DMS53 treated with DMSO at 0.1 percent for 48 hours (cell line): ENCODE measurements at regions not wholly inside any gene's neighbourhood (a gene's known extent, or its start where the extent isn't known, plus 50 kb on each side); places are given as distances from the start of the nearest gene placed in this dataset.
"Not testable (repeated sequence)": the region's sequence is repeated elsewhere in the genome, so short reads cannot be mapped to it uniquely, and the experiment has no call there.

Experiments used
- DNase-seq: peaks from one replicate; lab custom pipeline; 2025; ENCODE audit not compliant: unreplicated experiment; lab: John Stamatoyannopoulos, UW

- DNase-seq: no peak
Observed at GRCh38 chr10:28188526-28188925, 114.3 kb downstream of the MPP7 start.

DNA sequence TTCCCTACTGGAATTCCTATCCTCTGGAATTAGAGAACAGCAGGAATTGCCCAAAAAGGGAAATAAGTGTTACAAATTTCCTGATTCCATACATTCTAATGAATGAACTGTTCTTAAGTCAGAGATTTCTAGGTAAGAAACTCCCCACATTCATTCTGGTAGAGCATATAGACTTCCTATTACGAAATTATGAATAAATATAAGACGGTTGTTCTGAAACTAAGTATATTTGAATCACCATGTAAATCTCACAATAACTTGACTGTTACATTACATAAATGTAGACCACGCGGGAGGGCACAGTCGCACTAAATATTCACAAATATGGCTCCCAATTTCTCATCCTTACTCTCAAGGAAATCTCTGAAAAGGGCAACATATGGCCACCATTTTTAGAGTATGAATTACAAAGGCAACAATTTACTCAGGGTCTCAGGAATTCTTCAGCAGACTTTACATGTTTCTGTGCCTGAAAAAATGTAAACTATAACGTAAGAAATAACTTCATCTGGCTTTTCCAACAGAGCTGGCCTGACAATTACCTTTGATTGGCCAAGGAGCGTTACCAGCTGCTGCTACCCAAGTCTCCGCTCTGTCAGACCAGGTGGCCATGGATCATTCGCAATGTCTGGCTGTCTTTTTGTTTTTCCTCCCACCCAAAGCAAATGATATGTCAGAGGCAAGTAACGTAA, 115.8 kb downstream of the MPP7 start:
- no peak for DNase-seq

DNA sequence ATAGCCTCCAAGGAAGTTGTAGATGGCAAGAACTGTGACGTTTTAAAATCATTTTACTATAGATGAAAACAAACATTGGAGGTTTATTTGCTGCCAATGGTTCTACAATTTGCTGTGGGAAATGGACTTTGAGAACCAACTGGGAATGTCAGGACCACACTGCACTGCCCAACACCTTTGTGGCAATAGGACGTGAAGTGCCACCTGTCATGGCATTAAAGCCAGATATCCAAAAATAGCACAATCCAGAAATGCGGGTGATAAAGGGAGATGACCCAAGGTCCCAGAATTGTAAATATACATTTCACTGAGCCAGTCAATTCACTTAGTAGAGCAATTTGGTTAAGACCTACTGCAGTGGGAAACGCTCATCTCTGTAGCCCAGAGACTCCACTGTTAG, 116.4 kb downstream of the MPP7 start:
- DNase-seq: no peak

GRCh38 chr10:28184810-28185209, 118.1 kb downstream of the MPP7 start:
- no peak for DNase-seq

- no peak for DNase-seq
Observed at GRCh38 chr10:28181478-28182096, 121.3 kb downstream of the MPP7 start.

DNA sequence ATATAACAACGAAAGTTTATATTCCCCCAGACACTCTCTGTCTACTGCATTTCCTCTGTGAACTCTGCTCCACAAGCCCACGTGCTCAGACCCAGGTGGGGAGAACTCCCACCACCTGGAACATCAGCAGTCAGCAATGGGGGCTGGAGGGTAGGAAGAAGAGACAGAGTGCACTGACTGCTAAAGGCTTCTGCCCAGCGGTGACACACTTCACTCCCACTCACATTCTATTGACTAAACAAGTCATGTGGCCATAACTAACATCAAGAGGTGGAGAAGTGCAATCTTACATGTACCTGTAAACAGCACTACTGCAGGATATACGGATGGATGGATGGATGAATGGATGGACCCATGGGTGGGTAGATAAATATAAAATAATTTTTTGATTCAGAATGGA, 122.2 kb downstream of the MPP7 start:
- peak; percentile 82 for DNase-seq

- DNase-seq: no peak
Observed at GRCh38 chr10:28179743-28180099, 123.1 kb downstream of the MPP7 start.

DNA sequence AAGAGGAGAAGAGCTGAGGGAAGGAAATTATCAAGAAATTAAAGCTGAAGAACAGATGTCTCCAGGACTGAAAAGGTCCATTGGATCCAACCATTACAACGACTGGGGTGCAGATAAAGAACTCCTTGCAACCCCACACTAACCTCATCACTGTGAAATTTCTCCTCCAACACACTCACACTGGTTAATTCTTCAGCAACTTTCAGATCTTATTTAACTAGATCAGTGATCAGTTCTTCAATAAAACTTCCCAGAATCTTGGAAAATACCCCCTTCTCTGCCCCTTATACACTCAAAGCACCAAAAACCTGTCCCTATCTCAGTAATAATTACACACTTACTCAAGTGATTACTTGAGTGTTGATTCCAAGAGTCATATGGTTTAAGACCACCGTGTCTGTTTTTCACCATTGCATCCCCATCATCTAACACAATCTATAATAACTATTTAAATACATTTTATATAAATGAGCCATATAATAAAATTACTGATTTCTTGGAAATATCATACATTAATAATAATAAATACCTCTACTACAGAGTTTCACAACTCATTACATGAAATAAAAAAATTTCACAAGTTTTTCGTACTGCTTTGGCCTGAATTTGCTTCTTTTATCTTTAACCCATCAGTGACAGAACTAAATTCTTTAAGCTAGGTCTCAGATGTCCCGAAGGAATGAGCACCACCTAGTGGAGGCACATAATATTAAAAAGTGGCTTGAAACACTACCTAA, 123.7 kb downstream of the MPP7 start:
- peak; percentile 49 for DNase-seq

DNA sequence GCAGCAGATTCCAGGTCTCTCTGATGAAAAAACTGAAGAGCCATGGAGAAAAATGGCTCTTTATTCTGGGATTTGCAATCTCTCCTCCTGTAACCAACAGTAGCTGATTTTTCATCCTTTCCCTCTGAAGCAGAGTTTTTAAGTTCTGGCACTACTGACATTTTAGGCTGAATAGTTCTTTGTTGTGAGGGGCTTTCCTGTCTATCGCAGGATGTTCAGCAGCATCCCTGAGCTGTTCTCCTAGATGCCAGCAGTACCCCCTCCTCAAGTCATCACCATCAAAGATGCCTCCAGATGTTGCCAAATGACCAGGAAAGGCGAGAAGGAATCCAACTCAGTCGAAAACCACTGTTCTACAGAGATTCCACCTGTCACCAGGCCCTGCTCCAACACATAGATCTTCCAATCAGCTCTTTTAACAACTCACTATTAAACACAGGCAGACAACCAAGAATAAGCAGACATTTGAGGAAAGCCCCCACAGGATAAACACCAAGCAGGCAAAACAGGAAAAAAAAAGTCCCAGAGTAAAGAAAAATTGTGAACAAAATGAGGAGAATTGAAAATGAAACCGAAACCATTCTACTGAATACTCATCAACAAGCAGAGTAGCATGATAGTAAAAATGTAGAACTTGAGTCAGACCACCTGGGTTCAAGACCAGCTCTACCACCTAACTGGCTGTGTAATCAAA, 124.8 kb downstream of the MPP7 start:
- no peak for DNase-seq

DNA sequence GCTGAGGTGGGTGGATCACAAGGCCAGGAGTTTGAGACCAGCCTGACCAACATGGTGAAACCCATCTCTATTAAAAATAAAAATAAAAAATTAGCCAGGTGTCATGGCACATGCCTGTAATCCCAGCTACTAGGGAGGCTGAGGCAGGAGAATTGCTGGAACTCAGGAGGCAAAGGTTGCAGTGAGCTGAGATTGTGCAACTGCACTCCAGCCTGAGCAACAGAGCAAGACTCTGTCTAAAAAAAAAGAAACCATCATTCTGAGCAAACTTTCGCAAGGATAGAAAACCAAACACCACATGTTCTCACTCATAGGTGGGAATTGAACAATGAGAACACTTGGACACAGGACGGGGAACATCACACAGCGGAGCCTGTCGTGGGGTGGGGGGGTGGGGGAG, 126.4 kb downstream of the MPP7 start:
- not testable (repeated sequence) for DNase-seq

DNA sequence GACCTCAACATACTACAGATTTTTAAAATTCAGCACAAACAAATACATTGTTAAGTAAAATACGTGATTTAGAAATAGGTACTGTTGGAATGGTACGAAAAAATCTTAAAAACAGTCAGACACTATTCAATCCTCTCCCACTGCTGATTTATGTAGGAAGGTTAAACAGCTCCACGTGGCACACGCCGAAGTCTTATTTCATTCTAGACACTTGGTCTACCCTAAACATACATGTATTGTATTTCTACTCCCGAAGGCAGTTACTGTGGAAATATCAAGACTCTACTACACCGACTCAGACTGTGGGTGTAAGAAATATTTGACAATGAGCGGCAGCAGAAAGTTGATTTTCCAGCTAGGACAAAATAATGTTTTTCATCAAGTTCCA, 130.6 kb downstream of the MPP7 start:
- DNase-seq: no peak

- no peak for DNase-seq
Observed at GRCh38 chr10:28171468-28172222, 131.2 kb downstream of the MPP7 start.

DNA sequence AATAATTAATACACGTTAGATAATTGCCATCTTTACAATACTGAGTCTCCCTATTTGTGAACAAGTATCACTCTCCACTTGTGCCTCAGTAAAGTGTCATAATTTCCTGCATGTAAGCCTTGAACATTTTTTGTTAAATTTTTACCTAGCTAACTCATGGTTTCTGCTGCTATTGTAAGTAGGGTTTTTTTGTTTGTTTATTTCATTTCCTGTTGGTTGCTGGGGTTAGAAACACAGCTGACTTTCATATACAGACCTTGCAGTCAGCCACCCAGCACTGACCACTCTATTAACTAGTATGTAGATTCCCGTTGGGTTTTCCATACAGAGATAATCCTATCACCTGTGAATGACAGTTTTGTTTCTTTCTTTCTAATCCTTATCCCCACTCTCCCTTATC, 133.3 kb downstream of the MPP7 start:
- DNase-seq: no peak

- no peak for DNase-seq
Observed at GRCh38 chr10:28160866-28161405, 141.9 kb downstream of the MPP7 start.

DNA sequence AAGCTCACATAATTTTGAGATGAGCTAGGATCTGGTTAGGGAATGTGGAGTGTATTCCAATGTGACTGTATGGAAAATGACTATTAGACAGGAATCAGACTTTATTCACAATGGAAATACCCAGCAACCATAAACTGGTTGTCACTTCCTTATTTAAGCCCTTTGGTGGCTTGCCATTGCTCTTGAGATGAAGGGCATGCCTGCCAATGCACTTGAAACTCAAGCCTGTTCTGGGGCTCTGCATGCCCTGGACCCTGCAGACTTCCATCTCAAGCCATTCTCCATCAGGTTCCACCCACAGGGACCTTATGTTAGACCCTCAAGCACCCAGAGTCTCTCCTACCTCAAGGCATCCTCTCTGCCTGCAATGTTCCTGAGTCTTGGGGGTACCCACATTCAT, 145.5 kb downstream of the MPP7 start:
- DNase-seq: no peak

GRCh38 chr10:28155726-28156125, 147.1 kb downstream of the MPP7 start:
- DNase-seq: no peak

- no peak for DNase-seq
Observed at GRCh38 chr10:28151636-28152035, 151.2 kb downstream of the MPP7 start.

DNA sequence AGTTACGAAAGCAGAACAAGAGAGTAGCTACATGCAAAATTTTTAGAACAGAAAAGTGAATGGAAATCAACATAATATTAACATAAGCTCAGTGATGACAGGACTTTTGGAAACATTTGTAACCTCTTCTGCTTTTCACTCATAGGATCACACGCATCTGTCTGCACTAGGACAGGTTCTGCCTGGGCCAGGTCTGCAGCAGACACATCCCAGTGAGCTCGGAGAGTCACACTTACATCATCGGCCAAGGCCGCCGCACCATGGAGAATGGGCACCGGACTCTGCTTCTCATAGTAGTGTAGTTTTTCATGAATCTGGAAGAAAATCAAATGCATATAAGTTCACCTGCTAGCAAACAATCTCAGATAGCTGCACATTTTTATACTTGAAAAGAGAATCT, 150.9 kb upstream of the ODAD2 start:
- no peak for DNase-seq

GRCh38 chr10:28147706-28148105, 148.8 kb upstream of the ODAD2 start:
- no peak for DNase-seq

DNA sequence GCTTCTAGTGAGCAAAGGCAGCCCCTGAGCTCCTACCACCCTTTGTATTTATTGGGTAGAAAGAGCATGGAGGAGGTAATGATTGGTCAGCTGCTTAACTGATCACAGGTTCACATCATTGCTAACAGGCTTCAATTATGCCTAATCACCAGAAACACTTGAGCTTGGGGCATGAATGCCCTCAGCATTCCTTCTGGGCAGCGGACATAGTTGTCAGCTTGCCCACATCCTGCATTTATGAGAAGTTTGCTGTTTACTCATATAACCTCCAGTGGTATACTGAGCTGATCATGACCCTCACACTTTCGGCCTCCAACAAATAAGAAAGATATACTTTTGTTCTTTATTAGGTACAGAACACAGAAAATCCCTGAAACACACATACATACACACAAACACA, 140.3 kb upstream of the ODAD2 start:
- no peak for DNase-seq
